Ovary (tissue), 7 donors: ENCODE measurements at regions not wholly inside any gene's neighbourhood (a gene's known extent, or its start where the extent isn't known, plus 50 kb on each side); places are given as distances from the start of the nearest gene placed in this dataset.

Experiments used
- DNase-seq, 5 donors: peaks; one replicate each; pipeline ENCODE4 v3.0.0-alpha.2; 2019 to 2020
- H3K27ac ChIP-seq, 2 donors: fragments of 200-600 bp; one replicate each; pipeline versions ENCODE4 v1.5.1 to v1.8.0; 2019 to 2022
- H3K27me3 ChIP-seq: fragments of 200-600 bp; one replicate; pipeline ENCODE4 v1.8.0; 2022
- H3K36me3 ChIP-seq: fragments of 200-600 bp; sonication (generic); one replicate; pipeline ENCODE4 v1.5.1; 2019
- H3K4me1 ChIP-seq: one replicate; pipeline ENCODE4 v1.8.1; 2013; ENCODE audit warnings: mild to moderate bottlenecking, moderate library complexity; ENCODE audit not compliant: insufficient read depth
- H3K4me3 ChIP-seq: fragments of 200-600 bp; sonication (generic); one replicate; pipeline ENCODE4 v1.5.1; 2017
- H3K9me3 ChIP-seq, 2 donors: fragments of 200-600 bp in 1 of 2; sonication (generic) in 1 of 2; one replicate each; pipeline versions ENCODE4 v1.5.1 to v1.8.1; 2013 to 2019; ENCODE audit warnings: mild to moderate bottlenecking in 1 of 2, moderate library complexity in 1 of 2
- EP300 ChIP-seq: sonication (generic); formaldehyde crosslinking; IDR thresholded peaks from one replicate; pipeline ENCODE4 v1.6.1; 2017; ENCODE audit warnings: antibody characterized with exemption
- POLR2A ChIP-seq: fragments of 450-650 bp; IDR thresholded peaks from one replicate; pipeline ENCODE4 v1.6.1; 2017; ENCODE audit warnings: antibody characterized with exemption, mild to moderate bottlenecking, moderate library complexity
- WGBS, 3 donors: extraction: QIAGEN DNeasy Blood & Tissue Kit in 1 of 3; methylation state at CpG; one replicate each; pipeline versions ENCODE4 v1.1.5 to v1.1.7; 2013 to 2017; 5-methylcytosine and 5-hydroxymethylcytosine counted together
- intact Hi-C, 4 donors: fragments of 100-400 bp; cut with DNase I; formaldehyde crosslinking; loops; one replicate each; pipeline versions ENCODE4 v1.11.0 to v1.15.1; 2022 to 2023
- TF ChIP-seq, protein P1 (sequence below), 3 donors: fragments of 450-650 bp in 2 of 3; fragments of 200-600 bp in 1 of 3; IDR thresholded peaks; one replicate each; pipeline versions ENCODE4 v1.5.1 to v1.8.0; 2016 to 2022; ENCODE audit warnings: antibody characterized with exemption in 3 of 3, mild to moderate bottlenecking in 1 of 3
- donor health status: DM: no; HTN: no; CAD: no; lungs with moderate emphysema.
- donor health status: DM: no; HTN: no; CAD: no.
- donor health status: Bipolar disorder and iron deficiency.
- donor health status: DM: no; HTN: no; CAD: no.
- donor health status: DM: yes; HTN: yes; CAD: no.

DNA sequence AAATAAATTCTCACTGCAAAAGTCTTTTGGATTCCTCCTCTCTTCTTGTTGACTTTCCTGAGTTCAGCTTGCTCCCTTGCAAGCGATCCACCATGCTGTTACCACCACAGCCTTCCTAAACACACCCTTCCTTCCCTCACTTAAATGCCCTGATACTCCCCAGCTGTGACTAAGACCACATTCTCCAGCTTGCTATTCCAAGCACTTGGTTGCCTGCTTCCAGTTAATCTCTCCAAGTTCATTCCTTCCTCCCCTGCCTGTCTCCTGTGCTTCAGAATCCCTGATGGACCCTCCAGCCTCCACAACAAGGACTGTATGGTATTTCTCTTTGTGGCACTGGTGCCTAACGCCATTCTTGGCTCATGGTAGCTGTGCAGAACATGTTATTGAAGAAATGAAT is 603.9 kb upstream of the CADM1 start:
- TF ChIP-seq, protein P1, sequence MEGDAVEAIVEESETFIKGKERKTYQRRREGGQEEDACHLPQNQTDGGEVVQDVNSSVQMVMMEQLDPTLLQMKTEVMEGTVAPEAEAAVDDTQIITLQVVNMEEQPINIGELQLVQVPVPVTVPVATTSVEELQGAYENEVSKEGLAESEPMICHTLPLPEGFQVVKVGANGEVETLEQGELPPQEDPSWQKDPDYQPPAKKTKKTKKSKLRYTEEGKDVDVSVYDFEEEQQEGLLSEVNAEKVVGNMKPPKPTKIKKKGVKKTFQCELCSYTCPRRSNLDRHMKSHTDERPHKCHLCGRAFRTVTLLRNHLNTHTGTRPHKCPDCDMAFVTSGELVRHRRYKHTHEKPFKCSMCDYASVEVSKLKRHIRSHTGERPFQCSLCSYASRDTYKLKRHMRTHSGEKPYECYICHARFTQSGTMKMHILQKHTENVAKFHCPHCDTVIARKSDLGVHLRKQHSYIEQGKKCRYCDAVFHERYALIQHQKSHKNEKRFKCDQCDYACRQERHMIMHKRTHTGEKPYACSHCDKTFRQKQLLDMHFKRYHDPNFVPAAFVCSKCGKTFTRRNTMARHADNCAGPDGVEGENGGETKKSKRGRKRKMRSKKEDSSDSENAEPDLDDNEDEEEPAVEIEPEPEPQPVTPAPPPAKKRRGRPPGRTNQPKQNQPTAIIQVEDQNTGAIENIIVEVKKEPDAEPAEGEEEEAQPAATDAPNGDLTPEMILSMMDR (IDR thresholded peaks at IDR 0.05): no peak
- no peak for TF ChIP-seq POLR2A
- TF ChIP-seq EP300: no peak
- Histone ChIP-seq H3K9me3 (no peaks in the 10 kb centered on the region), H3K27me3 (no peaks in the 10 kb centered on the region), H3K4me1 (no peaks in the 10 kb centered on the region), H3K27ac (no peak overlapping the region), H3K4me3 (no peak overlapping the region), H3K36me3 (no peaks in the 10 kb centered on the region)
- WGBS, 3 donors: 59 to 74% (median 70%) methylated on average over 2 of the region's 2 CpGs
- DNase-seq: no peak
- intact Hi-C loops: no loop called here

DNA sequence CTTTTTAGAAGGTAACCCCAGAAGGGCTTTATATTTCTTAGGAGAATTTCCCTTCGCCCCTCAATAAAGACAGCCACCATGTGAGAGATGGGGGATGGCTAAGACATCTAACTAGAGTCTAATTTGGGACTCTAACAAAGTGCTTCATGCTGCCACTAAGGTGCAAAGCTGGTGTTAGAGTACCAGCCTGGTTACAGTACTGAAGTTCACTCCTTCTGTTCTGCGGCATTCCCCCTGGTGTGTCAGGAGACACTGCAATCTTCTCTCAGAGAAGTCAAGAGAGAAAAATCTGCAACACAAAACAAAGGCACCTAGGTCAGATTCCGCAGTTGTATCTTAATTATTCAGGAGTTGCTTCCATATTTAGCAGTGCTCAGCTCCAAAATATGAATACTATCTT is 603.0 kb upstream of the CADM1 start:
- Histone ChIP-seq H3K4me3 (no peak overlapping the region), H3K4me1 (no peaks in the 10 kb centered on the region), H3K9me3 (no peaks in the 10 kb centered on the region), H3K36me3 (no peaks in the 10 kb centered on the region), H3K27me3 (no peaks in the 10 kb centered on the region), H3K27ac (no peak overlapping the region)
- DNase-seq: no peak
- intact Hi-C loops: no loop called here
- TF ChIP-seq POLR2A: no peak
- TF ChIP-seq EP300: no peak
- TF ChIP-seq, protein P1 (IDR thresholded peaks at IDR 0.05): no peak
- WGBS, 3 donors: 76 to 87% (median 81%) methylated on average over 3 of the region's 3 CpGs

DNA sequence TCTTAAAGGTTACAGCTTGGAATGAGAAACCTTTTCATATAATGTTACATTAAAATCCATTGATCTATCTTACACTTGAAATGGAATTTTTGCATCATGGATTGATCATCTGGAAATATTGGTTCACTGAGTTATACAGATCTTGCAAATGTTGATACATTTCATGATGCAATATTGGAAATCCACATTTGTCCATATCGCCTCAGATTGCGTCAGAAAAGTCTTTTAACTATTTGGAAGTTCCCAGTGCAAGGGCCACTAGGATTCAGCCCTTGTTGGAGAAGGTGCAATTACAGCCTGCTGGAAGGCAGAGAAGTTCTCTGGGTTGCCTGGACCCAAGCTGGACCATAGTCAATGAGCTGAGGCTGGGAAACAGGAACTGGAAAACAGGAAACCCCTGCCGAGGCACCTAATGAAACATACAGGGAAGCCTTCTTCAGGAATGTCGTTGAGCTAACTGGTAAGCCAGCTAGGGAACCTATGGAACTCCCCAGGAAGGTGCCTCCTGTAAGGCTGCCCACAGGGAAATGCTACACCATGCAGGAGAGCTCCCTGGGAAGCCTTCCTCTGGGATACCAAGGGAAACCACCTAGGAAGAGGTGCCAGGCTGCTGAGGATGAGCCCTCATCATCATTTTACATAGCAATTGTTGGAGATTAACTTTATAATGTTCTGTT is 600.4 kb upstream of the CADM1 start:
- Histone ChIP-seq H3K4me3 (no peak overlapping the region), H3K27ac (no peak overlapping the region), H3K9me3 (no peaks in the 10 kb centered on the region), H3K27me3 (no peaks in the 10 kb centered on the region), H3K4me1 (no peaks in the 10 kb centered on the region), H3K36me3 (no peaks in the 10 kb centered on the region)
- 83 to 88% (median 84%) methylated on average over 4 of the region's 4 CpGs for WGBS, 3 donors
- intact Hi-C loops: no loop called here
- TF ChIP-seq EP300: no peak
- TF ChIP-seq, protein P1 (IDR thresholded peaks at IDR 0.05): no peak
- no peak for DNase-seq

DNA sequence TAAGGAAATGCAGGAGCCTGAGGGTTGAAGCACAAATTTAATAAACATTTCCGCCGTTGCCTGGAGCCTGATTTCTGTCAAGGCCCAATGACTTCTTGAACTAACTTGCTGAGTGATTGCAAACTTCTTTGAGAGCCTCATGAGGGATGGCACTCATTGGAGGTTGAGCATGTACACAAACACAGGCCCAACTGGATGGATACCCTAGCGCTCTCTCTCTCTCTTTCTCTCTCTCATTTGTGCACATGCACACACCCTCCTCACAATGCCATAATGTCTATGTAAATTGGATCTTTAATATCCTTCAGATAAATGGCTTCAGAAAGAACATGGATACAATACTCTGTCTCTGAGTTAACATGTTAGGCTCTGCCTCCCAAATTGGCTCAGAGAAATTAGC is 597.7 kb upstream of the CADM1 start:
- H3K36me3 ChIP-seq: no peaks in the 10 kb centered on the region
- H3K27ac ChIP-seq: no peak overlapping the region
- no peaks in the 10 kb centered on the region for H3K9me3 ChIP-seq
- TF ChIP-seq EP300 (no peak), POLR2A (no peak)
- TF ChIP-seq, protein P1 (IDR thresholded peaks at IDR 0.05): no peak
- WGBS, 3 donors: 67 to 73% (median 70%) methylated on average over 3 of the region's 3 CpGs
- no peaks in the 10 kb centered on the region for H3K4me1 ChIP-seq
- H3K27me3 ChIP-seq: no peaks in the 10 kb centered on the region
- H3K4me3 ChIP-seq: no peak overlapping the region
- no peak for DNase-seq
- intact Hi-C loops: no loop called here
